Kidney (tissue), 13 donors: ENCODE measurements at regions not wholly inside any gene's neighbourhood (a gene's known extent, or its start where the extent isn't known, plus 50 kb on each side); places are given as distances from the start of the nearest gene placed in this dataset.

ENCODE experiments used
- DNase-seq, 5 donors: peaks; one replicate each; pipeline ENCODE4 v3.0.0-alpha.2; 2013 to 2020
- FAIRE-seq: peaks from 2 replicates; lab custom pipeline; 2012; peaks lifted over from hg19 to GRCh38; lab: Jason Lieb, UNC
- H3K27ac ChIP-seq, 2 donors: one replicate each; pipeline ENCODE4 v1.7.0; 2013; ENCODE audit warnings: low read depth in 2 of 2, low read length in 2 of 2, inconsistent platforms in 1 of 2
- H3K27me3 ChIP-seq: one replicate; pipeline ENCODE4 v1.7.1; 2013; ENCODE audit warnings: low read length, inconsistent platforms; ENCODE audit not compliant: control insufficient read depth, insufficient read depth
- H3K36me3 ChIP-seq, 3 donors: one replicate each; pipeline versions ENCODE4 v1.7.0 to v1.7.1; 2013; ENCODE audit warnings: low read length in 3 of 3, control low read depth in 1 of 3, inconsistent platforms in 1 of 3; ENCODE audit not compliant: insufficient read depth in 3 of 3, control insufficient read depth in 2 of 3
- H3K4me1 ChIP-seq, 3 donors: one replicate each; pipeline versions ENCODE4 v1.7.0 to v1.7.1; 2013; ENCODE audit warnings: low read length in 3 of 3, inconsistent platforms in 1 of 3, low read depth in 1 of 3; ENCODE audit not compliant: control insufficient read depth in 2 of 3, insufficient read depth in 2 of 3
- H3K4me3 ChIP-seq, 3 donors: one replicate each; pipeline versions ENCODE4 v1.7.0 to v1.8.1; 2013; ENCODE audit warnings: low read length in 3 of 3, control low read depth in 1 of 3, inconsistent platforms in 1 of 3
- H3K9ac ChIP-seq, 3 donors: one replicate each; pipeline versions ENCODE4 v1.7.0 to v1.7.1; 2013; ENCODE audit warnings: low read length in 3 of 3, control low read depth in 1 of 3, inconsistent platforms in 1 of 3
- H3K9me3 ChIP-seq, 3 donors: one replicate each; pipeline versions ENCODE4 v1.7.0 to v1.7.1; 2013; ENCODE audit warnings: low read length in 3 of 3, control low read depth in 1 of 3, inconsistent platforms in 1 of 3; ENCODE audit not compliant: control insufficient read depth in 2 of 3, insufficient read depth in 1 of 3
- CTCF ChIP-seq: IDR thresholded peaks from 3 replicates; pipeline ENCODE4 v1.5.1; 2012; ENCODE audit warnings: mild to moderate bottlenecking, moderate library complexity, borderline replicate concordance; ENCODE audit not compliant: insufficient read depth; ENCODE audit errors: extremely low read depth
- intact Hi-C: fragments of 100-400 bp; cut with DNase I; formaldehyde crosslinking; loops from one replicate; pipeline ENCODE4 v1.11.1; 2022
- donor health status: control.
- donor health status: control.
- donor health status: control.
- donor health status: control.
- donor health status: control.
- donor health status: DM: yes; HTN: yes; CAD: no.
- donor health status: Normal renal cell carcinoma (clear cell type).

- intact Hi-C loops = no loop called here
Observed at GRCh38 chr14:51185180-51185579, 54.9 kb upstream of the TMX1 start.

GRCh38 chr14:51185754-51186153 lies 54.3 kb upstream of the TMX1 start:
- H3K9ac ChIP-seq = no peak overlapping the region
- no peaks in the 10 kb centered on the region for H3K9me3 ChIP-seq
- DNase-seq (no peak), FAIRE-seq (no peak)
- TF ChIP-seq CTCF = no peak
- intact Hi-C loops = no loop called here
- H3K36me3 ChIP-seq = no peaks in the 10 kb centered on the region
- no peak overlapping the region for H3K4me3 ChIP-seq
- no peaks in the 10 kb centered on the region for H3K27me3 ChIP-seq
- no peaks in the 10 kb centered on the region for H3K4me1 ChIP-seq
- H3K27ac ChIP-seq = no peak overlapping the region

More at GRCh38 chr14:51185180-51185579, 54.9 kb upstream of the TMX1 start:
- TF ChIP-seq CTCF = no peak
- no peak for FAIRE-seq
- Histone ChIP-seq H3K4me1 (peaks cover 0 to 3% (median 0%) of the 10 kb centered on the region in 3 donors), H3K9me3 (no peaks in the 10 kb centered on the region), H3K4me3 (no peak overlapping the region), H3K27me3 (no peaks in the 10 kb centered on the region), H3K36me3 (no peaks in the 10 kb centered on the region), H3K9ac (no peak overlapping the region), H3K27ac (no peak overlapping the region)
- no peak for DNase-seq

DNA sequence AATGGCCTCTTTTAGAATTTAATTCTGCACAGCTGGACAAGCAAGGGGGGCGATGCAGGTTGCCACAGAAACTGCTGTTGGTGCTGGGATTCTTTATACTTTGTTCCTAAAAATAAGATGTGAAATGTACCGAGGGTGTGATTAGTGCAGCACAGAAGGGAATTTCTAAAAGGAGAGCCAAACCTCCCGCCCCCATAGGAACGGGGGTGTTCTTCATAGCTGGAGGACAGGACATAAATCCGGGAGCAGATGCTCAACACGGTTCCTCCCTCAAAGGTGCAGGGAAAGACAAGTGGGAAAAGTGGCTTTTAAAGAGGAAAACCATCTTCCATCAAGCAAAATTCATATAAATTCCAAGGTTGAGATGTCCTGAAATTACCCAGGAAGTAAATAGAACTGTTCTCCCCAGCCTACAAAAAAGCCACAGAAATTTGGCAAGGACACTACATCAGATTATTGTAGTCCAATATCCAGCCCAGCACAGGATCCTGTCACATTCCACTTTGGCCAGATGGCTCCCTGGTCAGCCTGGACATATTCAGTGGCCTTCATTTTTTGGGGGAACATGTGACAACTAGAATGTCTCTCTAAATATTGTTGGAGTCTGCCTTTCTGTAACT lies 51.4 kb upstream of the TMX1 start:
- DNase-seq (no peak), FAIRE-seq (no peak)
- Histone ChIP-seq H3K4me1 (no peaks in the 10 kb centered on the region), H3K9me3 (no peaks in the 10 kb centered on the region), H3K27ac (no peak overlapping the region), H3K4me3 (no peak overlapping the region), H3K36me3 (no peaks in the 10 kb centered on the region), H3K27me3 (no peaks in the 10 kb centered on the region), H3K9ac (no peak overlapping the region)
- no peak for TF ChIP-seq CTCF
- intact Hi-C loops = no loop called here
